SK-N-SH (cell line): ENCODE measurements at regions not wholly inside any gene's neighbourhood (a gene's known extent, or its start where the extent isn't known, plus 50 kb on each side); places are given as distances from the start of the nearest gene placed in this dataset.

Source experiments
- JUND ChIP-seq: IDR thresholded peaks from 2 replicates; pipeline ENCODE4 v1.4.0; 2012
- MXI1 ChIP-seq: IDR thresholded peaks from 2 replicates; pipeline ENCODE4 v1.6.1; 2012; ENCODE audit warnings: mild to moderate bottlenecking, low read depth, low read length, improper control_type of control experiment
- RAD21 ChIP-seq: IDR thresholded peaks from 2 replicates; pipeline ENCODE4 v1.6.1; 2012; ENCODE audit warnings: mild to moderate bottlenecking, low read length
- RCOR1 ChIP-seq: fragments of 150-350 bp; IDR thresholded peaks from 2 replicates; pipeline ENCODE4 v1.6.1; 2017; ENCODE audit warnings: antibody characterized with exemption, low read length
- RFX5 ChIP-seq: IDR thresholded peaks from 2 replicates; pipeline ENCODE4 v1.6.1; 2012; ENCODE audit warnings: mild to moderate bottlenecking, improper control_type of control experiment, low read length
- YY1 ChIP-seq: IDR thresholded peaks from 2 replicates; pipeline ENCODE4 v1.4.0; 2012; ENCODE audit warnings: low read depth, mild to moderate bottlenecking
- TF ChIP-seq, protein P1 (sequence below): fragments of 200-600 bp; sonication (generic); IDR thresholded peaks from 2 replicates; pipeline ENCODE4 v1.6.1; 2017; ENCODE audit warnings: antibody characterized with exemption, mild to moderate bottlenecking, moderate library complexity
- TF ChIP-seq, protein P2 (sequence below): fragments of 150-350 bp; IDR thresholded peaks from 2 replicates; pipeline ENCODE4 v1.6.1; 2017; ENCODE audit warnings: antibody characterized with exemption, low read length, low read depth, borderline replicate concordance
- TF ChIP-seq, protein P3 (sequence below): IDR thresholded peaks from 2 replicates; pipeline ENCODE4 v1.6.1; 2012; ENCODE audit warnings: mild to moderate bottlenecking, low read depth, low read length, moderate library complexity

- TF ChIP-seq, protein P1, sequence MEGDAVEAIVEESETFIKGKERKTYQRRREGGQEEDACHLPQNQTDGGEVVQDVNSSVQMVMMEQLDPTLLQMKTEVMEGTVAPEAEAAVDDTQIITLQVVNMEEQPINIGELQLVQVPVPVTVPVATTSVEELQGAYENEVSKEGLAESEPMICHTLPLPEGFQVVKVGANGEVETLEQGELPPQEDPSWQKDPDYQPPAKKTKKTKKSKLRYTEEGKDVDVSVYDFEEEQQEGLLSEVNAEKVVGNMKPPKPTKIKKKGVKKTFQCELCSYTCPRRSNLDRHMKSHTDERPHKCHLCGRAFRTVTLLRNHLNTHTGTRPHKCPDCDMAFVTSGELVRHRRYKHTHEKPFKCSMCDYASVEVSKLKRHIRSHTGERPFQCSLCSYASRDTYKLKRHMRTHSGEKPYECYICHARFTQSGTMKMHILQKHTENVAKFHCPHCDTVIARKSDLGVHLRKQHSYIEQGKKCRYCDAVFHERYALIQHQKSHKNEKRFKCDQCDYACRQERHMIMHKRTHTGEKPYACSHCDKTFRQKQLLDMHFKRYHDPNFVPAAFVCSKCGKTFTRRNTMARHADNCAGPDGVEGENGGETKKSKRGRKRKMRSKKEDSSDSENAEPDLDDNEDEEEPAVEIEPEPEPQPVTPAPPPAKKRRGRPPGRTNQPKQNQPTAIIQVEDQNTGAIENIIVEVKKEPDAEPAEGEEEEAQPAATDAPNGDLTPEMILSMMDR = no peak
- TF ChIP-seq MXI1 (no peak), JUND (no peak), RFX5 (no peak), RCOR1 (no peak), RAD21 (no peak), YY1 (no peak)
- TF ChIP-seq, protein P2, sequence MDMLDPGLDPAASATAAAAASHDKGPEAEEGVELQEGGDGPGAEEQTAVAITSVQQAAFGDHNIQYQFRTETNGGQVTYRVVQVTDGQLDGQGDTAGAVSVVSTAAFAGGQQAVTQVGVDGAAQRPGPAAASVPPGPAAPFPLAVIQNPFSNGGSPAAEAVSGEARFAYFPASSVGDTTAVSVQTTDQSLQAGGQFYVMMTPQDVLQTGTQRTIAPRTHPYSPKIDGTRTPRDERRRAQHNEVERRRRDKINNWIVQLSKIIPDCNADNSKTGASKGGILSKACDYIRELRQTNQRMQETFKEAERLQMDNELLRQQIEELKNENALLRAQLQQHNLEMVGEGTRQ = no peak
- TF ChIP-seq, protein P3, sequence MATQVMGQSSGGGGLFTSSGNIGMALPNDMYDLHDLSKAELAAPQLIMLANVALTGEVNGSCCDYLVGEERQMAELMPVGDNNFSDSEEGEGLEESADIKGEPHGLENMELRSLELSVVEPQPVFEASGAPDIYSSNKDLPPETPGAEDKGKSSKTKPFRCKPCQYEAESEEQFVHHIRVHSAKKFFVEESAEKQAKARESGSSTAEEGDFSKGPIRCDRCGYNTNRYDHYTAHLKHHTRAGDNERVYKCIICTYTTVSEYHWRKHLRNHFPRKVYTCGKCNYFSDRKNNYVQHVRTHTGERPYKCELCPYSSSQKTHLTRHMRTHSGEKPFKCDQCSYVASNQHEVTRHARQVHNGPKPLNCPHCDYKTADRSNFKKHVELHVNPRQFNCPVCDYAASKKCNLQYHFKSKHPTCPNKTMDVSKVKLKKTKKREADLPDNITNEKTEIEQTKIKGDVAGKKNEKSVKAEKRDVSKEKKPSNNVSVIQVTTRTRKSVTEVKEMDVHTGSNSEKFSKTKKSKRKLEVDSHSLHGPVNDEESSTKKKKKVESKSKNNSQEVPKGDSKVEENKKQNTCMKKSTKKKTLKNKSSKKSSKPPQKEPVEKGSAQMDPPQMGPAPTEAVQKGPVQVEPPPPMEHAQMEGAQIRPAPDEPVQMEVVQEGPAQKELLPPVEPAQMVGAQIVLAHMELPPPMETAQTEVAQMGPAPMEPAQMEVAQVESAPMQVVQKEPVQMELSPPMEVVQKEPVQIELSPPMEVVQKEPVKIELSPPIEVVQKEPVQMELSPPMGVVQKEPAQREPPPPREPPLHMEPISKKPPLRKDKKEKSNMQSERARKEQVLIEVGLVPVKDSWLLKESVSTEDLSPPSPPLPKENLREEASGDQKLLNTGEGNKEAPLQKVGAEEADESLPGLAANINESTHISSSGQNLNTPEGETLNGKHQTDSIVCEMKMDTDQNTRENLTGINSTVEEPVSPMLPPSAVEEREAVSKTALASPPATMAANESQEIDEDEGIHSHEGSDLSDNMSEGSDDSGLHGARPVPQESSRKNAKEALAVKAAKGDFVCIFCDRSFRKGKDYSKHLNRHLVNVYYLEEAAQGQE = no peak
These were observed 99.6 kb upstream of the PDE5A start for GRCh38 chr4:119728185-119728584.
